ENCODE measurements at regions not wholly inside any gene's neighbourhood (a gene's known extent, or its start where the extent isn't known, plus 50 kb on each side); places are given as distances from the start of the nearest gene placed in this dataset.

GRCh38 chr12:75816897-75817296 is 214.7 kb downstream of the PHLDA1 start:
- TF ChIP-seq EZH2 (IDR thresholded peaks at IDR 0.05; ENCODE audit: insufficient read depth, poor library complexity, severe bottlenecking) (no peak), EZH2phosphoT487 (IDR thresholded peaks at IDR 0.05; ENCODE audit: insufficient read depth, low read depth) (no peak)
